HL-60 (cell line): ENCODE measurements at regions not wholly inside any gene's neighbourhood (a gene's known extent, or its start where the extent isn't known, plus 50 kb on each side); places are given as distances from the start of the nearest gene placed in this dataset.

Experiments
- CTCF ChIP-seq: IDR thresholded peaks from one replicate; pipeline ENCODE4 v1.5.1; 2011; ENCODE audit warnings: low read length, control low read depth, inconsistent platforms; ENCODE audit not compliant: insufficient read depth
- POLR2AphosphoS5 ChIP-seq: IDR thresholded peaks from 2 replicates; pipeline ENCODE4 v1.6.1; 2012; ENCODE audit warnings: low read depth
- SPI1 ChIP-seq: IDR thresholded peaks from 2 replicates; pipeline ENCODE4 v1.6.1; 2012; ENCODE audit warnings: low read depth, mild to moderate bottlenecking, borderline replicate concordance

DNA sequence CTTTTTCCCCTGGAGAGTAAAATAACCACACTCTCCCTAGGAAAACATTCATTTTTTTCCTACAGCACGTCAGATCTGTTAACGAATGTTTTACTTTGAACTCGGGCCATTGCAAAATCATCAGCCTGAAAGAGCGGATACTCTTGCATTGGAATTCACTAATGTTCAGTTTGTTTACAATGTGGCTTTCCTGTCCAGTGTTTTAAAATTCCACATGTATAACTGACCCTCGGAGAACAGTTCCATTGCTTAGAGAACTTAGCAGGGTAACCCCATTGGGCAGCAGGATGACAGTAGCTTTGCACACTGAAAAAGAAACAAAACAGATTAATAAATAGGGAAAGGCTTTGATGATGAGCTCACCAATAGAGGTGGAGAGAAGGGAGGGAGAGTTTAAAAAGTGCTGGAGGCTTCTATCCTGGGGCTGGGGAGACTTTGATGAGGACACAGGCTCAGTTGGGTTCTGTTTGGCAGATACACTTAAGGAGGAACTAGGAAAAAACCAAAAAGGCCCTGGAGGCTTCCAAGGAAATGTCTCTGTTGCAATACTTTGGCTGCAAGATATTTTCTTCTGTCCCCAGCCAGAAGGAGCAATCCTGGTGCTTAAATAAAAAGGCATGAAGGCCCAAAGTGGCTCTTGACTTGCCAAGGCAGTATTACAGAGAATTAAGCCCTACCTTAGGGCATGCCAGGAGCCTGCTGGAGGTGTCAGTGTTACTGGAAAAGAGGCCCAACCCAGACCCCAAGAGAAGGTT is 143.1 kb downstream of the ARSF start:
- TF ChIP-seq CTCF (no peak), SPI1 (no peak), POLR2AphosphoS5 (no peak)
